Activated CD8-positive, alpha-beta T cell treated with anti-CD3 and anti-CD28 coated beads for 36 hours (primary cell): ENCODE measurements at regions not wholly inside any gene's neighbourhood (a gene's known extent, or its start where the extent isn't known, plus 50 kb on each side); places are given as distances from the start of the nearest gene placed in this dataset.

Experiments
- ATAC-seq: fragments of 200-7000 bp; cut with Tn5 transposase; one replicate; pipeline ENCODE4 v1.10.0; 2021; ENCODE audit warnings: mild to moderate bottlenecking, moderate library complexity
- CTCF ChIA-PET: fragments of 350-600 bp; sonication (Branson Sonifier 250); formaldehyde crosslinking; loops from one replicate; lab custom pipeline; 2021; ENCODE audit warnings: antibody characterized with exemption; lab: Charles Lee
- POLR2A ChIA-PET: fragments of 350-600 bp; sonication (Branson Sonifier 250); formaldehyde crosslinking; loops from one replicate; lab custom pipeline; 2021; ENCODE audit warnings: antibody characterized with exemption; lab: Charles Lee
- DNase-seq: peaks from one replicate; pipeline ENCODE4 v3.0.0-alpha.2; 2020
- H3K27ac Mint-ChIP-seq: one replicate; pipeline ENCODE4 v1.8.0; 2021; ENCODE audit warnings: mild to moderate bottlenecking, mixed read lengths
- H3K27me3 Mint-ChIP-seq: one replicate; pipeline ENCODE4 v1.8.0; 2021; ENCODE audit warnings: mixed read lengths
- H3K36me3 Mint-ChIP-seq: one replicate; pipeline ENCODE4 v1.8.0; 2021; ENCODE audit warnings: low read depth, mixed read lengths
- H3K4me1 Mint-ChIP-seq: one replicate; pipeline ENCODE4 v1.8.0; 2021; ENCODE audit warnings: low read depth, mixed read lengths
- H3K4me3 Mint-ChIP-seq: one replicate; pipeline ENCODE4 v1.8.0; 2021; ENCODE audit warnings: mild to moderate bottlenecking, moderate library complexity, mixed read lengths
- H3K9me3 Mint-ChIP-seq: one replicate; pipeline ENCODE4 v1.8.0; 2021; ENCODE audit warnings: mixed read lengths
- intact Hi-C: fragments of 100-400 bp; cut with micrococcal nuclease; formaldehyde crosslinking; loops from one replicate; pipeline ENCODE4 v1.10.0; 2022
- TF ChIP-seq, protein P1 (sequence below): fragments of 200-600 bp; IDR thresholded peaks from one replicate; pipeline ENCODE4 v1.8.0; 2022; ENCODE audit warnings: antibody characterized with exemption, mild to moderate bottlenecking

DNA sequence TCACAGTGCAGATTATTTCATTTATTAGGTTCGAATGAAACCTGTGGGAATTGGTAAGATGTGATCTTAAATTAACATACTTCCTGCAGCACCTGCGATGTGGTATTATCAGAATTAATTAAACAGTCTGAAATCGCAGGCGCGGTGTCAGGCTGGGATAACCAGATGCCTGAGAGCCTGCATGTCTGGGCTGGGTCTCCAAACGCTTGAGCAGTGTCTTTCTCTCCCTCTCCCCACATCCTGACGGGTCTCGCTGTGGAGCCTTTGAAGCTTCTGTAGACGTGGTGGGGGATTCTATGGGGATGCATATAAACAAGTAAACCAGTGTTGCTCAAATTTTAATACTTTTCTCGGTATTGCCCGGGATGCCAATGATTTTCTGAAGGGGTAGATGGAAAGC is 366.2 kb upstream of the SPRED2 start:
- Mint-ChIP-seq H3K27ac (no peak overlapping the region), H3K27me3 (peaks cover 3% of the 10 kb centered on the region), H3K4me1 (no peaks in the 10 kb centered on the region), H3K9me3 (no peaks in the 10 kb centered on the region), H3K36me3 (no peaks in the 10 kb centered on the region), H3K4me3 (no peak overlapping the region)
- CTCF ChIA-PET = no interaction called here
- TF ChIP-seq, protein P1, sequence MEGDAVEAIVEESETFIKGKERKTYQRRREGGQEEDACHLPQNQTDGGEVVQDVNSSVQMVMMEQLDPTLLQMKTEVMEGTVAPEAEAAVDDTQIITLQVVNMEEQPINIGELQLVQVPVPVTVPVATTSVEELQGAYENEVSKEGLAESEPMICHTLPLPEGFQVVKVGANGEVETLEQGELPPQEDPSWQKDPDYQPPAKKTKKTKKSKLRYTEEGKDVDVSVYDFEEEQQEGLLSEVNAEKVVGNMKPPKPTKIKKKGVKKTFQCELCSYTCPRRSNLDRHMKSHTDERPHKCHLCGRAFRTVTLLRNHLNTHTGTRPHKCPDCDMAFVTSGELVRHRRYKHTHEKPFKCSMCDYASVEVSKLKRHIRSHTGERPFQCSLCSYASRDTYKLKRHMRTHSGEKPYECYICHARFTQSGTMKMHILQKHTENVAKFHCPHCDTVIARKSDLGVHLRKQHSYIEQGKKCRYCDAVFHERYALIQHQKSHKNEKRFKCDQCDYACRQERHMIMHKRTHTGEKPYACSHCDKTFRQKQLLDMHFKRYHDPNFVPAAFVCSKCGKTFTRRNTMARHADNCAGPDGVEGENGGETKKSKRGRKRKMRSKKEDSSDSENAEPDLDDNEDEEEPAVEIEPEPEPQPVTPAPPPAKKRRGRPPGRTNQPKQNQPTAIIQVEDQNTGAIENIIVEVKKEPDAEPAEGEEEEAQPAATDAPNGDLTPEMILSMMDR = no peak
- ATAC-seq (no peak), DNase-seq (no peak)
- POLR2A ChIA-PET = no interaction called here
- intact Hi-C loops = no loop called here

DNA sequence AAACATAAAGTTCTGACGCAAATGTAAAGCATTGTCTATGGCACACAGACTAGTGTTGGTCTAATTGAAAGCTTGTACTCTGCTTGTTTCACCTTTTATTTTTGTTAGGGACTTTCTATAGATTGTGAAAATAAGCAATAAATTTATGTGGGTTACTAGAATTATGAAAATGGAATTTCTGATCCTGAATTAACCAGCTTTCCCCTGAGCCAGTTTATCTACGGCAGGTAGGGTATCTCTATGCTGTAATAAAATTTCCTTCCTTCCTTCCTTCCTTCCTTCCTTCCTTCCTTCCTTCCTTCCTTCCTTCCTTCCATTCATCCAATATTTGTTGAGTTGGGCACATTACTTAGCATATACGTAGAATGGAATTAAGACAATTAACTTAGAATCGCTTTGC is 362.6 kb upstream of the SPRED2 start:
- H3K27me3 Mint-ChIP-seq = no peaks in the 10 kb centered on the region
- TF ChIP-seq, protein P1 = no peak
- DNase-seq = no peak
- no peak overlapping the region for H3K27ac Mint-ChIP-seq
- no peaks in the 10 kb centered on the region for H3K9me3 Mint-ChIP-seq
- no peak for ATAC-seq
- H3K4me1 Mint-ChIP-seq = no peaks in the 10 kb centered on the region
- H3K36me3 Mint-ChIP-seq = no peaks in the 10 kb centered on the region
- no peak overlapping the region for H3K4me3 Mint-ChIP-seq
- intact Hi-C loops = no loop called here
- ChIA-PET CTCF (no interaction called here), POLR2A (no interaction called here)

DNA sequence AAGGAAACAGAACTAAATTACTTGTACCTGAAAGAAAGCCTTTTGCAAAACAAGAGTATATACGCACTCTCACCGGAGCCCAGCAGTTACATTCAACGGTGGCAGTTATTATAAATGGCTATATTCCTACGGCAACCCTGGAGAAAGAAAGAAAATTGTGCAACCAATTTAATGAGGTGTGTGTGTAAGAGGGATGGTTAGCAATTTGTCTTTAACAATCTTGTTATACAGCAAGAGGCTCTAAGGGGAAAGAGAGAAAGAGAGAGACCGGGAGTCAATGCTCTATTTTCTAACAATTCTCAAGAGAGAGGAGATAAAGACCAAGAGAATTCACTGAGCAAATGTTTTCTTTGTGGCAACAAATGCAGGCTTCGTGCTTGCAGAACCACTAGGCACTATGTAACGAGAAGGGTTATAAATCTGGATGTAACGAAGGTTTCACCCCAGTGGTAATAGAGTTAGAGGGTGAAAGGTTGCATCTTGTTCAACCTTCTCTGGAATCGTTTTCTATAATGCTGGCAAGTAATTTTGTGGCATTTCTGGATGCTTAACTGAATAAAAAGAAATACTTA is 359.1 kb upstream of the SPRED2 start:
- no peaks in the 10 kb centered on the region for H3K36me3 Mint-ChIP-seq
- H3K9me3 Mint-ChIP-seq = no peaks in the 10 kb centered on the region
- POLR2A ChIA-PET = no interaction called here
- ATAC-seq (no peak), DNase-seq (no peak)
- no peaks in the 10 kb centered on the region for H3K27me3 Mint-ChIP-seq
- intact Hi-C loops = no loop called here
- H3K4me3 Mint-ChIP-seq = no peak overlapping the region
- H3K27ac Mint-ChIP-seq = no peak overlapping the region
- CTCF ChIA-PET = no interaction called here
- TF ChIP-seq, protein P1 = no peak
- no peaks in the 10 kb centered on the region for H3K4me1 Mint-ChIP-seq

DNA sequence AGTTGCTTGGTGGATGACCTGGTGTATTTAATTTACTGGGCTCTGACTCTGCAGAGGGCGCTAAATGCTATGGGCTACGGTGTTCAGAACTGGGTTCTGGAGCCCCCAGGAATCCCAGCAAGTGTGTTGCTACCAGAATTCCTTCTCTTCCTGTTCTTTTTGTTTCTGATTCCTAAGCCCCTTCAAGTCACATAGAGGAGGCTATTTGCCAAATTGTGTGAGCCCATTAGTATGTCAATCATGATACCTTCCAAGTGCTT is 358.2 kb upstream of the SPRED2 start:
- H3K9me3 Mint-ChIP-seq = no peaks in the 10 kb centered on the region
- TF ChIP-seq, protein P1 = no peak
- intact Hi-C loops = no loop called here
- H3K27me3 Mint-ChIP-seq = no peaks in the 10 kb centered on the region
- no peaks in the 10 kb centered on the region for H3K36me3 Mint-ChIP-seq
- no peaks in the 10 kb centered on the region for H3K4me1 Mint-ChIP-seq
- no peak overlapping the region for H3K4me3 Mint-ChIP-seq
- ChIA-PET POLR2A (no interaction called here), CTCF (no interaction called here)
- DNase-seq (no peak), ATAC-seq (no peak)
- no peak overlapping the region for H3K27ac Mint-ChIP-seq

DNA sequence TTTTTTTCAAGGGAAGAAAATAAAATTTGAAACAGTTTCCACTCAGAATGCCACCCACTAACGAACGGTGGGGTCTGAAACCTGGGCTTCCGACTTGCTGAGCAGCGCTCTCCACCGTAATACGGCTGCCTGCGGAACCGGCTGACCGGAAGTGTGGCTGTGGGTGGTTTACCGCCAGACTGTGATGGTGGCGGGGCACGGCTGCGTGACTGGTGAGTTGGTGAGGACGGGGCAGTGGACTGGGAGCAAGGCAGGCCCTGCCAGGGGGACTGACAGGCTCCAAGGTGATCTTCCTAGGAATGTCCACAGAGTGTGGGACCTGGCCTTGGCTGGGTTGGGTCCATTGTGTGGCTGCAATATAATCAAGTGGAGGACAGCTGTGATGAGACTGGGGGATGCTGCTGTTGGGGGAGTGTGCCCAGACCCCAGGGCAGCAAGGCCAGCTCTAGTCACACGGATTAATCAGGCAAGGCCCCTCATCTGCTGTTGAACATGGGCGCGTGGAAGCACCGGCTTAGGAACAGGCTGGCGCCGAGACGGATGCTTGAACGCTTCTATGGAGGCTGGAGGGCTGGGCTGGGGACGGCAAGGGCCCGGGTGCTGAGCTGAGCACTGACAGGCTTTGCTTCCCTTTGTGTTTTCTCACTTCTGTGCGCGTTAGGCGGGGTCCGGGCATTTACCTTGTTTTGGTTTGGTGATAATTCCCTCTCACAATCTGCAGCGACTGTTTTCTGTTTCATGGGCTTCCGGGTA is 357.7 kb upstream of the SPRED2 start:
- H3K4me1 Mint-ChIP-seq = no peaks in the 10 kb centered on the region
- intact Hi-C loops = no loop called here
- TF ChIP-seq, protein P1 = no peak
- H3K4me3 Mint-ChIP-seq = no peak overlapping the region
- DNase-seq (no peak), ATAC-seq (no peak)
- no peaks in the 10 kb centered on the region for H3K36me3 Mint-ChIP-seq
- POLR2A ChIA-PET = no interaction called here
- no peaks in the 10 kb centered on the region for H3K27me3 Mint-ChIP-seq
- CTCF ChIA-PET = no interaction called here
- no peaks in the 10 kb centered on the region for H3K9me3 Mint-ChIP-seq
- H3K27ac Mint-ChIP-seq = no peak overlapping the region
